ENCODE measurements at regions not wholly inside any gene's neighbourhood (a gene's known extent, or its start where the extent isn't known, plus 50 kb on each side); places are given as distances from the start of the nearest gene placed in this dataset.

DNA sequence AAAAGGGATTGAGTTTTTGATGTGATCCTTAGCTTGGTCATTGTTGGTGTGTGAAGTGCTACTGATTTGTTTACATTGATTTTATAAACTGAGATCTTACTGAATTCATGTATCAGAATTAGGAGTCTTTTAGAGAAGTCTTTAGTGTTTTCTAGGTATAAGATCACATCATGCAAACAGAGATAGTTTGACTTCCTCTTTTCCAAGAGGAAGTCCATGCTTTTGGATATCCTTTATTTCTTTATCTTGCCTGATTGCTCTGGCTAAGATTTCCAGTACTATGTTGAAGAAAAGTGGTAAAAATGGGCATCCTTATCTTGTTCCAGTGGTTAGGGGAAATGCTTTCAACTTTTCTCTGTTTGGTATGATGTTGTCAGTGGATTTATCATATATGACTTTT, 561.2 kb upstream of the SLITRK1 start:
- intact Hi-C loops (cut with DNase I) = no loop called here

DNA sequence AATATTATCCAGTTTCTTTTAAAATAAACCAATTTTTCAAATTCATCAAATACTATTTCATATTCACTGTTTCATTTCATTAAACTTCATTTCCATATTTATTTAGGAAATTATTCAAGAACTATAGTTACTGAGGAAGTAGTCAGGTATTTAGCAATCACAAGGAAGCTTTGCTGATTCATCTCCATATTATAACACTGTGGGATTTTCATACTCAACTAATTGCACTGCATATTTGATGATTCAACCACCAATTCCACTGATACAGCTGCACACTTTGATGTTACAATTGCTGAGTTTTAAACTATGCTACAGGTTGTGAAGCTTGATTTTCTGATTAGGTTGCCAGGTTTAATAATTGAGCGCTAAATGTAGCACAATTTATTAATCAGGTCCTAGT, 556.8 kb upstream of the SLITRK1 start:
- DNase-seq = no peak
- Histone ChIP-seq H3K4me1 (ENCODE audit: insufficient read depth) (no peaks in the 10 kb centered on the region), H3K9me3 (no peaks in the 10 kb centered on the region), H3K27me3 (no peaks in the 10 kb centered on the region), H3K4me3 (no peak overlapping the region), H3K36me3 (no peaks in the 10 kb centered on the region), H3K27ac (no peak overlapping the region)
- 89 to 95% (median 93%) methylated on average over 1 of the region's 1 CpG for WGBS, 3 donors
- TF ChIP-seq EP300 (IDR thresholded peaks at IDR 0.05) (no peak), POLR2A (IDR thresholded peaks at IDR 0.05) (no peak)
- TF ChIP-seq, protein P1, sequence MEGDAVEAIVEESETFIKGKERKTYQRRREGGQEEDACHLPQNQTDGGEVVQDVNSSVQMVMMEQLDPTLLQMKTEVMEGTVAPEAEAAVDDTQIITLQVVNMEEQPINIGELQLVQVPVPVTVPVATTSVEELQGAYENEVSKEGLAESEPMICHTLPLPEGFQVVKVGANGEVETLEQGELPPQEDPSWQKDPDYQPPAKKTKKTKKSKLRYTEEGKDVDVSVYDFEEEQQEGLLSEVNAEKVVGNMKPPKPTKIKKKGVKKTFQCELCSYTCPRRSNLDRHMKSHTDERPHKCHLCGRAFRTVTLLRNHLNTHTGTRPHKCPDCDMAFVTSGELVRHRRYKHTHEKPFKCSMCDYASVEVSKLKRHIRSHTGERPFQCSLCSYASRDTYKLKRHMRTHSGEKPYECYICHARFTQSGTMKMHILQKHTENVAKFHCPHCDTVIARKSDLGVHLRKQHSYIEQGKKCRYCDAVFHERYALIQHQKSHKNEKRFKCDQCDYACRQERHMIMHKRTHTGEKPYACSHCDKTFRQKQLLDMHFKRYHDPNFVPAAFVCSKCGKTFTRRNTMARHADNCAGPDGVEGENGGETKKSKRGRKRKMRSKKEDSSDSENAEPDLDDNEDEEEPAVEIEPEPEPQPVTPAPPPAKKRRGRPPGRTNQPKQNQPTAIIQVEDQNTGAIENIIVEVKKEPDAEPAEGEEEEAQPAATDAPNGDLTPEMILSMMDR (IDR thresholded peaks at IDR 0.05) = no peak
- intact Hi-C loops (cut with DNase I) = no loop called here

More for the DNA sequence above, 561.2 kb upstream of the SLITRK1 start:
- H3K9me3 ChIP-seq = no peaks in the 10 kb centered on the region
- no peak overlapping the region for H3K27ac ChIP-seq
- H3K4me3 ChIP-seq = no peak overlapping the region
- H3K27me3 ChIP-seq = no peaks in the 10 kb centered on the region
- no peak for TF ChIP-seq POLR2A (IDR thresholded peaks at IDR 0.05)
- TF ChIP-seq, protein P1 (IDR thresholded peaks at IDR 0.05) = no peak
- no peak for TF ChIP-seq EP300 (IDR thresholded peaks at IDR 0.05)
- no peaks in the 10 kb centered on the region for H3K36me3 ChIP-seq
- H3K4me1 ChIP-seq (ENCODE audit: insufficient read depth) = no peaks in the 10 kb centered on the region
- no peak for DNase-seq

DNA sequence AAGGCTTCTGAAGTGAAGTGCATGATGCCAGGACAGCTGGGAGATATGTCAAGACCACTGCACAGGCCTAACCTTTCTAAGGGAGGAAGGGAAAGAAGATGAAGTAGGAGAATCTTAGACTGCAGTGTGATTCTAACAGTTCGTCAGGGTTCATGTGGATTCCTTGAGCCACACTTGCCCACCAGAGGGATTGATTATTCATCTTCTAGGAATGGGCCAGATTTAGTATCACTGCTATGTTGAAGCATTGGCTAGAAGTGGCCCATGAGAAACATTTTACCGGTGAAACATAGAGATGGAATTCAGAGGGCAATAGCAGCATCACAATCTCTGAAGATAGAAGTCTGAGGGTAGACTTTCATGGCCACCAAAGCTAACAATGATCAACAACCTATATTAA, 550.8 kb upstream of the SLITRK1 start:
- TF ChIP-seq, protein P1 (IDR thresholded peaks at IDR 0.05) = no peak
- no peak for TF ChIP-seq POLR2A (IDR thresholded peaks at IDR 0.05)
- no peak for TF ChIP-seq EP300 (IDR thresholded peaks at IDR 0.05)
- intact Hi-C loops (cut with DNase I) = no loop called here
- DNase-seq = no peak
- Histone ChIP-seq H3K9me3 (no peaks in the 10 kb centered on the region), H3K27me3 (no peaks in the 10 kb centered on the region), H3K36me3 (no peaks in the 10 kb centered on the region), H3K27ac (no peak overlapping the region), H3K4me3 (no peak overlapping the region), H3K4me1 (ENCODE audit: insufficient read depth) (no peaks in the 10 kb centered on the region)
- WGBS, 3 donors = 87 to 92% (median 88%) methylated on average over 2 of the region's 2 CpGs

DNA sequence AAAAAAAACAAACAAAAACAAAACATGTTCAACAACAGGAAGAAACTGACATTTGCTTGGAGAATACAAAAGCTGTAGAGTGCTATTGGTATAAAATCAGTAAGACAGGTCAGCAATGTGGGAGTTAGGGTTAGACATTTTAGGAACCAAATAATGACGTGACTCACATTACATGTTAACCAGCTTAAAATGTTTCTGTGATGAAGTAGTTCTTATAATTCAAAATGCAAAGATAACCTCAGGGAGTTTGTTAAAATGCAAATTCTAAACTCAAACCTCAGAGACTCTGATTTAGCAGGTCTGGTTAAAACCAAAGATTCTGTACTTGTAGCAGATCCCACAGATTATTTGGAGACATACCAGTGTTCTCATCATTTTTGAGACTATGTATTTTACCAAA, 549.4 kb upstream of the SLITRK1 start:
- intact Hi-C loops (cut with DNase I) = no loop called here
- 7 to 13% (median 9%) methylated on average over 1 of the region's 1 CpG for WGBS, 3 donors
- Histone ChIP-seq H3K4me3 (no peak overlapping the region), H3K36me3 (no peaks in the 10 kb centered on the region), H3K4me1 (ENCODE audit: insufficient read depth) (no peaks in the 10 kb centered on the region), H3K27ac (no peak overlapping the region), H3K9me3 (no peaks in the 10 kb centered on the region), H3K27me3 (no peaks in the 10 kb centered on the region)
- TF ChIP-seq EP300 (IDR thresholded peaks at IDR 0.05) (no peak), POLR2A (IDR thresholded peaks at IDR 0.05) (no peak)
- TF ChIP-seq, protein P1 (IDR thresholded peaks at IDR 0.05) = no peak
- no peak for DNase-seq

DNA sequence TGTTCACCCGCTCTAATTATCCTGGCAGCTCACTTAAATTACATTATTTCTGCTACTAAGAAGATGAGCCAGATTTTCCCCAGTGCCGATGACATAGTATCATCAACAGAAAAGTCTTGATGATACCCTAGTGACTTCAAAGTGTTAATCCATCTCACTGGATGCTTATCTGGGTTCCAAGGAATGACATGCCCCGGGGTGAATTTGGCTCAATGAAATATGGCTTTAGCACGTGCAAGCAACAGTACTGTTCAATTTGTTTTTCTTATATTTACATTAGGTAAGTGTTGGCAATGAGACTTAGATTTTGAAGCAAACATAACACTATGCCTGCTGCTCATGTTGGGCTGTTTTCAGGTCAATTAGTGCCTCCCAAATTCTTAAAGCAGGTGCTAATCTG, 548.2 kb upstream of the SLITRK1 start:
- H3K27ac ChIP-seq = no peak overlapping the region
- TF ChIP-seq POLR2A (IDR thresholded peaks at IDR 0.05) = no peak
- TF ChIP-seq, protein P1 (IDR thresholded peaks at IDR 0.05) = no peak
- no peak for TF ChIP-seq EP300 (IDR thresholded peaks at IDR 0.05)
- no peak for DNase-seq
- no peaks in the 10 kb centered on the region for H3K36me3 ChIP-seq
- 15 to 27% (median 16%) methylated on average over 4 of the region's 4 CpGs for WGBS, 3 donors
- no peaks in the 10 kb centered on the region for H3K4me1 ChIP-seq (ENCODE audit: insufficient read depth)
- no peaks in the 10 kb centered on the region for H3K27me3 ChIP-seq
- H3K9me3 ChIP-seq = no peaks in the 10 kb centered on the region
- no peak overlapping the region for H3K4me3 ChIP-seq
- intact Hi-C loops (cut with DNase I) = no loop called here
